ENCODE measurements at regions not wholly inside any gene's neighbourhood (a gene's known extent, or its start where the extent isn't known, plus 50 kb on each side); places are given as distances from the start of the nearest gene placed in this dataset.

DNA sequence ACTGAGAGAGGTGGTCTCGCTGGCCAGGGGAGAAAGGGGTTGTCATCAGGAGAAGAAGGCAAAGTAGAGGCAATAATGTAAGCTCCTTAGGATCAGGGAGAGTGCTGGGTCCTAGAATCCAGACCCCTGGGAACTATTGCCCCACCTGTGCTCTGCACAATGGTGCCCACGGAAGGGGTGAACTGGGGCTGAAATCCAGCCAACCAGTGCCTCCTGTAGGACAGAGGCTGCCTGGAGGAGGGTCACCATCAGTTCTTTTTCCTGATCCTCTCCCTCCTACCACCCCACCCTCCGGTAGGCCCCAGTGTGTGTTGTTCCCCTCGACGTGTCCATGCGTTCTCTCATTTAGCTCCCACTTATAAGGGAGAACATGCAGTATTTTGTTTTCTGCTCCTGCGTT lies 52.9 kb upstream of the ATP2B4 start:
- no peaks in the 10 kb centered on the region for H3K27me3 ChIP-seq
- no peak for DNase-seq (ENCODE audit: low spot score)
- H3K4me1 ChIP-seq: no peaks in the 10 kb centered on the region
- no peak overlapping the region for H3K27ac ChIP-seq
- no peak overlapping the region for H3K4me3 ChIP-seq
- H3K36me3 ChIP-seq: no peaks in the 10 kb centered on the region
- TF ChIP-seq CTCF (IDR thresholded peaks at IDR 0.05): no peak
- H3K9me3 ChIP-seq: no peaks in the 10 kb centered on the region
